Activated naive CD4-positive, alpha-beta T cell (primary cell): ENCODE measurements at regions not wholly inside any gene's neighbourhood (a gene's known extent, or its start where the extent isn't known, plus 50 kb on each side); places are given as distances from the start of the nearest gene placed in this dataset.

Source experiments
- DNase-seq, 4 experiments: peaks; one replicate each; lab custom pipeline; 2025; lab: John Stamatoyannopoulos, UW

DNA sequence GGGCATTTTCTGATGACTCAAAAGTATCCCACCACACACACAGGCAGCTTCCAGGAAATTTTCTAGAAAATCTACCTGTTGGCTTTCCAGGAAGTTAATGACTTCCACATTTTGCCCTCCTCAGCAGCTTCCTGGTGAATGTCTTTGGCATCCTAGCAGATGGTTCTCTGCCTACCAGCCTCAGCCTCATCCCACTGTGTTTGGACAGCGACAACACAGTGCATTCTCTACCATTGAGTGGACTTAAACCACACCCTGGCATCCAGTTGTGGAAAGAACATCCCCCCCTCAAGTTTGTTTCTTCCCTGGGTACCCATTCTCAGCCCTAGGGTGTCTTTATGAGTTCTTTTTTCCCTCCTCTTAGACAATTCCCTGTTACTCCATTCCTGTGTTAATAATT lies 50.8 kb upstream of the GADL1 start:
- no peak for DNase-seq

DNA sequence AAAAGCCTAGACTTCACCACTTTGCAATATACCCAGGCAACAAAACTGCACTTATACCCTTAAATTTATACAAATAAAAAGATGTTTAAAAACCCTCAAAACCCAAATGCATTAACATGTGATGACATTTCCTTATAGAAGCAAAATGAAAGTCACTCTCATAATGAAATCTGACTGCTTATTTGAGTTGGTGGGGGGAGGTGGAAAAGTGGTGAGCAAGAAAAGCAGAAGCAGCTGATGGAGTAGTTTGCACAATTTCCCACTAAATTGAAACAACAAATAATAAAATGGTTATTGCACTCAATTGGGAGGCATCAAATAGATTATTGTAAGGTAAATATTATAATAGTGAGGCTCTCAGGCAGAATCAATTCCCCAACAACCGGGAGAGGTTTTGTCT lies 54.0 kb upstream of the GADL1 start:
- no peak for DNase-seq

DNA sequence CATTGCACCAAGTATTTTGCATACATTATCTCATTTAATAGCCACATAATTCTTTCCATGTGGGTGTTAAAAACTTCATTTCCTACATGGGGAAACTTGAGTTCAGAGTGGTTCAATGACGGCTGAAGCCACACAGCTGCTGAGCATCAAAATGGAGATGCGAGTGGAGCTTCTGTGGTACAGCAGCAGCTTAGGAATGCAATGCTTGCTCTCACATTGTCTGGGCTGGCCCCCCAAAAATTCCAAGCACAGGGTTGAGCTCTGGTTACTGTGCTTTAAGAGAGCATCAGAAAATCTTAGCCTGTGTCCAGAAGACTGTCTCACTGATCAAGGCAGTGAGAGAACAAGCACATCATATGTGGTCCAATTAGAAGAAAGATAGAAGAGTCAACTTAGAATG lies 57.4 kb upstream of the GADL1 start:
- DNase-seq = no peak

DNA sequence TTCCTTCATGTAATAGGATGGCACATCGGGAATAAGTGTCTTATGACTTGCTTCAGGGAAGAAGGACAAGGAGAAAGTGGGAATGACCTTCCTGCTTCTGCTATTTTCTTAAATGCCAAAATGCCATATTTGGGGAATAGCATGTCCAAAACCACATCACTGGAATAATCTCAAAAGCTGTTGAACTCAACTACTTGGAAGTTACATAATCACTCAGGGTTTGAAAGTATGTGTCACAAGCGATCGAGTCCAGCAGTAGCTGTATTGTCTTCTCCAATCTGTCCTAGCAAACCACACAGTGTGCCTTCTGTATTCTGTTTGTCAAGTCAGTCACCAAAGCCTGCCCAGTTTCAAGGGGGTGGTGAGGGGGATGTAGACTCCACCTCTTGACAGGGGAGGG lies 58.3 kb upstream of the GADL1 start:
- no peak for DNase-seq

DNA sequence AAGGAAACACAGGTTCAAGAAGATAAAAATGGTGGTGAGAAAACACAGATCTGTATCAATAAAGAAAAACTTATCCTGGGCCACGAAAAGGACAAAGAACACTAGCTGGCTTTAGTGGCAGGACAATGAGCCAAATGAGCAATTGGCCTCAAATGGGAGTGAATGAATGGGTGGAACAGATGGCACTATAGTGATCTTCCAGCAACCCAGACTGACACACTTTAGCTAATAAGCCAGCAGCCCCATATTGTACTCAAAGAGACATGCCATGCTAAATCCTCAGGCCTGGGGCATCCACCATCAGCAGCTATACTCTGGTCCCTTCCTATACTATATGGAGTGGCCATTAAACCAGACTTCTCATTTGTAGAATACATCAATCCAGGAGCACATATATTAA lies 60.0 kb upstream of the GADL1 start:
- no peak for DNase-seq

DNA sequence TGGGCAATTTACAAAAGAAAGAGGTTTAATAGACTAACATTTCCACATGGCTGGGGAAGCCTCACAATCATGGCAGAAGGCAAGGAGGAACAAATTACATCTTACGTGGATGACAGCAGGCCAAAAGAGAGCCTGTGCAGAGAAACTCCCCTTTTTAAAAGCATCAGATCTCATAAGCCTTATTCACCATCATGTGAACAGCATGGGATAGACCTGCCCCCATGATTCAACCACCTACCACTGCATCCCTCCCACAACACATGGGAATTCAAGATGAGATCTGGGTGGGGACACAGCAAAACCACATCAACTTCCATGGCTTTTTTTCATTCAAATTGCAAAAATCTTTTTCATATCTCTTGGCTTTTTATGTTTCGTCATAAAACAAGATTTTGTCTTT lies 67.6 kb upstream of the GADL1 start:
- no peak for DNase-seq

DNA sequence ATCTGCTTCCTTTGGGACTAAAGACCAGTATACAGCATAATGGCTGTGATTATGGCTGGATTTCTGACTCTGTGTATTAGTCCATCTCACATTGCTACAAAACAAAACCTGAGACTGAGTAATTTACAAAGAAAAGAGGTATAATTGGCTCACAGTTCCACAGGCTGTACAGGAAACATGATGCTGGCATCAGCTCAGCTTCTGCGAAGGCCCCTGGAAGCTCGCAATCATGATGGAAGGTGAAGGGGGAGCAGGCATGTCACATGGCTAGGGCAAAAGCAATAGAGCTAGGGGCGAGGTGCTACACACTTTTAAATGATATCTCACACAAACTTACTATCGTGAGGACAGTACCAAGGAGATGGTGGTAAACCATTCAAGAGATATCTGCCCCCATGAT lies 68.0 kb upstream of the GADL1 start:
- no peak for DNase-seq

DNA sequence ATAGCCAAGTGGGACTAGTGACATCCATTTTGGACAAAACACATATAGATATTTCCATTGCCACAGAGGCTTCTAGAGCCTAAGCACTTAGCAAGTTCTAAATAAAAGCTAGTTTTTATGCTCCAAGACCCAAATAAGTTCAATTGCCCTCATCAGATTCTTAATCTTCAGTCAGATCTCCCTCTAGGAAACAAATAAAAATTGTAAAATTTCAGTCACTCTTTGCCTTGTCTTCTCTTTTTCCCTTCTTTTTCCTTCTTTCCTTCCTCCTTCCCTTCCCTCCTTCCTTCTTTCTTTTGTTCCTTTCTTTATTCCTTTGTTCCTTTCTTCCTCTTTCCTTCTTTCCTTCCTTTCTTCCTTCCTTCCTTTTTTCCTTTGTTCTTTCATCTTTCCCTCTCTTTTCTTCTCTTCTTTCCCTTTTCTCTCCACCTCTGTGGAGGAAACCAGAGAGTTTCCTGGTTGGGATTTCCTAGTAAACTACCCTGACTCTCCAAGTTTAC lies 68.8 kb upstream of the GADL1 start:
- no peak for DNase-seq

DNA sequence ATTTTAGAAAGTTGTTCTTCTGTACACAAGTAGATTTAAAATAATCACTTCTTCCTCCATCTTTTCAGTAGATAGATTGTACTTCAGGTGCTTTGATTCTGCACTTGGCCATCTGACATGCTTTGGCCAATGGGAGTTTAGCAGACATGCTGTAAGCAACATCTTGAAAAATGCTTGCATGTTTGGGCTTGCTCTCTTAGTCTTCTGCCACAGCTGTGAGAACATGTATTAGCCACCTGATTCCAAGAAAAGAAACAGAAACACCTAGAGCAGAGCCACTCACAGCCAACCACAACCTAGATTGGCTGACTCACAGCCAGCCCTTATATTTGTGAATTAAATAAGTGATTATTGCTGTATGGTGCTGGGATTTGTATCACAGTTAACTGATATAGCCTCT lies 70.2 kb upstream of the GADL1 start:
- DNase-seq = no peak

DNA sequence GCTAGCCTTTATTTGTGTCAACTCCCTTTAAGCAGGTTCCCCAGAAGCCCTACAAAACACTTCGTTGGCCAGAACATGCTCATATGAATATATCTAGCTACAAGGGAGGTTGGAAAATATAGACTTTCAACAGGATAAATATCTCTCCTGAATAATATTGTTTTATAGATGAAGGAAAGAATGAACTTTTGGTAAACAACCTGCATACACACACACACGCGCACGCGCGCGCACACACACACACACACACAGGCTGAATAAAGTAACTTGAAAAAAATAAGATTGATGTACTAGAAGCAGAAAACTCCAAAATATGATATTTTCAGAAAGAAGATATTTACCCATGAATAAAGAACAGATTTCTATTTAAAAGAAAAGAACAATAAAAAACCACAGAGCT lies 72.4 kb upstream of the GADL1 start:
- DNase-seq = no peak

DNA sequence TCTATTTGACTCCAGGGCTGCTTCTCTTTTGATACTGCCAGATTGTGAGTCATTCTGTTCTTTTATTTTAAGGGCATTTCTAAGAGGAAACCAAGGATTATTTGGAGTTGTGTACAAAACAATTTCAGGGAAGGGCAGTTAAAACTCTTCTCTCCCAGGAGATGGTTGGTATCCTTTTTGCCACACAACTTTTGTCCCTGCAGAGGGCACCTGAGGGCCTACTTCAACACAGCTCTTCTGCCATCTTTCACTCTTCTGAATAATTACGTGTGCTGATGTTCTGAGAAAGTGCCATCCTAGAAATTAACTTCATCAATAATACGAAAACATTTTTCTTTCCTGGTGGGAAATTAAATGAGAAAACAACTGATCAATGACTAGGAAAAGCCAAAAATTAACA lies 75.7 kb upstream of the GADL1 start:
- DNase-seq = no peak

DNA sequence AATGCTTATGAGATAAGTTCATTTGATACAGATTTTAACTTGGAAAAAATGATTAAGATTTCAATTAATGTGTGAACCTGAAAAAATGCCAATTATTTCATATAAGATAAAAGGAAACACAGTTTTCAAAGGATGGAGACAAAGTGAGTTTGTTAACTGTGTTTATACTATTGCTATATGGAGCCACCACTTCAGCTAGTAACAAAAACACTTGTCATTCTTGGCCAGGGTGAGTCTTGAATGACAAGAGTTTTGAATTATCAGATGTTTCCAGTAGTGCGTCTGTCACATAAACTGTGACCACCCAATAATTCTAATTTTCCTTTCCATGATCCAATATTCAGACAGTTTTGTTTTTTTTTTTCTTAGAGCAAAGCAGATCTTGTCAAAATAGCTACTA lies 78.0 kb upstream of the GADL1 start:
- DNase-seq = no peak

DNA sequence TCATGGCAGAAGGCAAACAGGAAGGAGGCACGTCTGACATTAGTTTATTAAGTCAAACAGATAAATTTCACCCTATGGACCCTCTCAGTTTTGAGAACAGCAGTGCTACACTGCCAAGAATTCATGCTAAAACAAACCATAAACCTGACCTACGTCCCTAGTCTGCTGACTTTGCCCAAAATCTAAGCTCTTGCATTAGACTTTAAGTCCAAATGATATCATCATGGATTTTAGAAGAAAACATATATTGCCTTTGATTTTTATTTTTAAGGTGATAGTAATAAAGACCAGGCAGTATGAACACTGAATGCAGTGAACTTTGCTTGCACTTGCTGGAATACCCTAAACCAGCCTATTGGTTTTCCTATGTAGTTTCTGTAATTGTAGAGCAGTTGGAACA lies 79.6 kb upstream of the GADL1 start:
- DNase-seq = no peak

DNA sequence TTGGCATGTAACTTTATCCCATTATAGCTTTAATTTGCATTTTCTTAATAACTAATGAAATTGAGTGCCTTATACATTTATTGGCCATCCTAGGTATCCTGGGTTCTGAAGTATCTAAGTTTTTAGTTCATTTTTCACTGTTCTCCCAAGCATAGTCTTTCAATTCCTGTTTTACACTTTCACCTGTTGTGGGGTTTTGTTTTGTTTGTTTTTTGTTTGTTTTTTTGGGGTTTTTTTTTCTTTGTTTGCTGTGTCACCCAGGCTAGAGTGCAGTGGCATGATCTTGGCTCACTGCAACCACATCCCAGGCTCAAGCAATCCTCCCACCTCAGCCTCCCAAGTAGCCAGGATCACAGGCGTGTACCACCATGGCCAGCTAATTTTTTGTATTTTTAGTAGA lies 83.1 kb upstream of the GADL1 start:
- DNase-seq = no peak

DNA sequence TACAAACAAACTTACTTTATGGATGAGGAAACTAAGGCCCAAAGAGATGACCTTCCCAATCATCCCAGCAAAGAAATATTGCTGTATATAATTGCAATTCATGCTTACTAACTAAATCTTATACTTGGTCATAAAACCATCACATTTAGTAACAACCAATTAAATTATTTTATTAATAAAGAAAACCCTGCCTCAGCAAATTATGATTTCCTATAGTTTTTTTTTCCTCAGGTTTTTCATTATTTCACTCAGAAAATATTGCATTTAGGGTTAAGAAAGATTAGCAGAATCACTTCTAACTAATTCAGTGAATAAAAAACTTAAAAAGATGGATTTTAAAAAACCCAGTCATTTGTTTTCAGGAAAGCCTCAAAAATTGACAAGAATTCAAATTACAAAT lies 86.5 kb upstream of the GADL1 start:
- no peak for DNase-seq

DNA sequence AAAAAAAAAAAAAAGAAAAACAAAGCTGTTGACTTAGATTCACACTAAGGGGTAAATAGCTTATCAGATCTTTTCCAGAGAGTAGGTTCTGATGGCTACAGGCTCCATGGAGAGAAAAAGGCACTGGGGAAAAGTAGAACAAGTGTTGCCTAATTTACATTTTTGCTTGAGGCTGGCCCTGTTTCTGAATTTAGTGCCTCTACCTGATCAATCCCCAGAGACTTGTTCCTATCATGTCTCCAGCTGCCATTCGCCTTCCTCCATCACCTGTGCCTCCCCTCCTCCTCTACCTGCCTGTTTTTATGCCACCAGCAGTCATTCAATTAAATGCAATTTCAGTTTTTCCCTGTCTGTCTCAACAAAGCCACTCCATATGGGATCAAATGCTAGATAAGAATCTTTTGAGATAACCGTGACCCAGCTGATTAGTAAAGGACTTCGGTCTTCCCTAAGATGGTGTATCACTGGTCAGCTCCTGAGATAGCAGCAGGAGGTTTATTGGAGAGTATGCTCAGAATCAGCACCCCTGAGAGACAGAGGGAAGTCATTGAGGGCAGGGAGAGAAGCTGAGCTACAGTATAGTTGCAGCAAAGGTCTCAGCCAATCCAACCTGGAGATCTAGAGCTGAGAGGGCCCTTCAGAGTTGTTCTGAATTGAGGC lies 88.1 kb upstream of the GADL1 start:
- DNase-seq = no peak

DNA sequence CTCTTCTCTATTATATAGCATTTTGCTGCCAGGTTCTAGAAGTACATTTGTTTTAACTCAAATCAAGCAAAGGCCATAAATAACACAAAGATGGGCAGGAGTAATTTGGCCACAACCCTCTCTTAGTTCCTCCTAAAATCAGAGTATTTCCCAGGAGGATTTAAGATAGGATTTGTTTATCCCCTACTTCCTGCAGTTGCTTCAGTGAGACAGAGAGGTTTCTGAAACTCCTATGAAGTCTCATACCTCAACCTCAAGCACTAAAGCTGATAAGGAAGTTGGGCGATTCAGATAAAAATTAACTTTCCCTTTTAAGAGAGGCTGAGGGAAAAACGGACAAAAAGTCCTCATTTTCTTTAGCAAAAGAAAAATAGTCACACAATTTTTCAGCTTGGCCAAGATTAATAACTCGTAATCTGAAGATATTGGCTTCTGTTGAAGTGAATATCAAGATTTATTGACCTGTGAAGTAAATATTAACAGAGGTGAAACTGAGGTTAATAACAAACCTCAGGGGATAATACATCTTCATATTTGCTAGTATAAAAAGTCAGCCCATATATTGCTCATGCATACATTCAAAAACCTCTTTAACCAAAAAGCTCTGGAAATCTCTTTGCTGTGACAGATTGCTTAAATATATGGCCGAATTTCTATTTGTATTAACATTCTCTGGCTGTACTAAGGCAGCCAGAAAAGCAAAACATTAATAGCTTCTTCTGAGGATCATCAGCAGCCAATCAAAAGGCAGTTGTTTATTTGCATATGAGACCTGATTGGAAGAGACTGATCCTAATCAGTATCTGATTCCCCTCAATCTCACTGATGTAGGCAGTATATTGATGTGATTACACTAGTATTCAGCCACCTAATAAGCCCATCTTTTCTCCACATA lies 90.6 kb upstream of the GADL1 start:
- no peak for DNase-seq

DNA sequence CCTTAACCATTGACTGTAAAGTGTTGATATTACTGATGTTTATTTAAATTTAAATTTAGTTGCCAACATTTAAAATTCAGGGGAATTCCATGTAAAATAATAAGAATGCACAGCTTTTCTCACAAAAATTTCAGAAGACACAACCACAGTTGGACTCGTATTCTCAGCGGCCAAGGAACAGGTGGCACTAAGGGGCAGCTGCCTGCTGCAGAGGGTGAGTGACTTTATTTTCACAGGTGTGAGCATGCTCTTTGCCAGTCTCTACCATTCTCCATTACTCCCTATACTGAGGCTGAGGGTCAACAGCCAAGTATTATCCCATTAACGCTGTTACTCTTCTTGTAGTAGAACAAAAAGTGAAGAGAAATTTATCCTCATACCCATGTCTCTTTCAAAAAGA lies 92.1 kb upstream of the GADL1 start:
- DNase-seq = no peak

DNA sequence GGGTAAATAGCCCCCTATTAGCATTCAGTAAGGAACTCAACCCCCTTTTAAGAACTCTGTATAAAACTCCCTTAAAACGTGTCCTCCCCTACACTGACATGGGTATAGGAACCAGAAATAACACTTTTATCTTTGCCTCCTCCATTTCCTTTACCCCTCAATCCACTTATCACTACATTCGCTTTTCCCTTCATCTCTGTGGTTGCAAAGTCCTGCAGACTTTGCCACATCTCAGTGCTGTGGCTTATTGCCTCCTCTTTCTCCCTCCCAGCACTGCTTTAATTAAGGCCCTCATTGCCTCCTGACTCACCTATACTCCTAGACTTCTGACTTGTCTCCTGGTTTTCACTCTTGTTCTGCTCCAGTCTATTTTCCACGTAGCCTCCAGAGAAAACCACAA lies 94.3 kb upstream of the GADL1 start:
- DNase-seq = no peak

DNA sequence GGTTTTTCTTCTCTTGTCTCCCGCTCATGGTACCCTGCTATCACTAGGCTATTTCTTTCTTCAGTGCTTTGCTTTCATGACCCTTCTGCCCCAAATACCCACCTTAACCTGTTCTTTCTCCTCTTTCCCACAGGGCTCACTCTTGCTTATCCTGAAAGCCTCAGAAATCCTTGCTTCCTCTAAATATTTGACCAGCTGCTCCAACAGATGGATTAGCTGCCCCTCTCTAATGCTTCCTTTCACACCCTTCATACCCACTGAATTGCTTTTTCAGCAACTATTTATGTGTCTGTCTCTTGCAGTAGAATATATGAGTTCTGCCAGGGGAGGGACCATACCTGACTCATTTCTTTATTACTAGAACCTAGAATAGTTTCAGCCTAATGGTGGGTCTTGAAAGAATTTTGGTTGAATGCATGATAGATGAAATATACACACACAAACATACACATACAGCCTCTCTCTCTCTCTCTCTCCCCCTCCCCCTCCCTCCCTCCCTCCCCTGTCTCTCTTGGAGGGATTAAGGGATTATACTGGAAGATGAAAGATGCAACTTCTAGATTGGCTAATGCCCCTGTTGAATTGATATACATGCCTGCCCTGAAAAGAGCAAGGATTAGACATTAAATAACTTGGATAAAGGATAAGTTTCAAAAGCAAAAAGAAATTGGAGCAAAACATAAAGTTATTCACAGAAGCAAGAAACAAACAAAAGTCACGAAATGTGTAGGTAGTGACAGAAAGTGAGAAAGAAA lies 95.0 kb upstream of the GADL1 start:
- DNase-seq = no peak

DNA sequence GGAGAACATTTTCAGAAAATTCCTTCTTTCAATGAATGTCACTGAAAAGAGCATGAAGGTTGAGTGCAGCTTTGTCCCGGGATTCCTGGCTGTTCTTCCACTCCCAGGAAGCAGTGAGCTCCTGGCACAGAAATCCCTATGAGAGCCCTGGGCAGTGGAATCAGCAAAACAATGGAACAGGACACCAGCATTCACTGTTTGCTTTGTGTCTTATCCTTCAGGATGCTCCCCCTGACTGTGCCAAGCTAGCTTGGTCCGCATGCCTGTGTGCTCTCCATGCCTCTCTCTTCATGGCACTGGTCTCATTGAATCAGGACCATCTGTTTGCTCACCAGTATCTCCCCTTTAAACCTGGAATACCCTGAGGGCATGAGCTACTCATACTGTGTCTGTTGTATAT lies 102.0 kb upstream of the GADL1 start:
- DNase-seq = no peak

DNA sequence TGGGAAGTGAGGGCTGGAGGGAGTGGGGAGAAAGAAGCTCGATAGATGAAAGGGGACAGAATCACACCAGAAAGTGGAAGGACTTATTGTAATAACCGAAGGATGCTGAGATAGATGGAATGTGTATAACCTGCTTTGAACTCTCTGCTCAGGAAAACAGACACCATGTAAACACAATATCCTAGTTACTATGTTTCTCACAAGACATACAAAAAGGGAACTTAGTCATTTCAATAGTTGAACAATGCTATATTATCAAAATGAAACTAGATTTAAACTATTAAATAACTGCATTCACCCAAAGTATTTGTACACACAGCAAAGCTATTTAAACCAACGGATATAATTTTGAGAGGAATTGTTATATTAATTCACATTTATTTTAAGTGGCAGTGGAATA lies 108.3 kb upstream of the GADL1 start:
- DNase-seq = no peak
